ENCODE measurements at regions not wholly inside any gene's neighbourhood (a gene's known extent, or its start where the extent isn't known, plus 50 kb on each side); places are given as distances from the start of the nearest gene placed in this dataset.

GRCh38 chr1:239574112-239574511 lies 187.7 kb downstream of the CHRM3 start:
- Histone ChIP-seq H3K79me2 (ENCODE audit: control insufficient read depth, insufficient read depth, low read length, poor library complexity) (no peaks in the 10 kb centered on the region), H3K9ac (ENCODE audit: low read length) (no peak overlapping the region), H2BK5ac (ENCODE audit: low read depth, low read length, poor library complexity) (no peak overlapping the region), H4K91ac (ENCODE audit: low read depth, low read length) (no peak overlapping the region), H3K4me2 (ENCODE audit: low read length) (no peak overlapping the region), H3K23ac (ENCODE audit: low read length) (no peak overlapping the region), H3K4ac (ENCODE audit: low read depth, low read length) (no peak overlapping the region), H3K9me3 (ENCODE audit: insufficient read depth, low read depth, low read length) (no peaks in the 10 kb centered on the region), H3K18ac (ENCODE audit: low read length) (no peak overlapping the region), H2AK5ac (ENCODE audit: low read length) (no peak overlapping the region), H3K79me1 (ENCODE audit: low read length) (no peaks in the 10 kb centered on the region), H2BK12ac (ENCODE audit: low read length) (no peak overlapping the region), H4K8ac (ENCODE audit: low read depth, low read length) (no peak overlapping the region), H2AFZ (ENCODE audit: insufficient read depth, low read length, poor library complexity) (no peak overlapping the region), H4K12ac (ENCODE audit: low read depth, low read length) (no peak overlapping the region), H3K27ac (ENCODE audit: low read depth, low read length) (no peak overlapping the region), H3K4me3 (ENCODE audit: low read depth, low read length) (no peak overlapping the region), H3K27me3 (ENCODE audit: insufficient read depth, low read length) (no peaks in the 10 kb centered on the region), H3K36me3 (ENCODE audit: control insufficient read depth in 1 of 2, insufficient read depth in 2 of 2, low read length in 2 of 2) (no peaks in the 10 kb centered on the region), H3K4me1 (ENCODE audit: control insufficient read depth in 1 of 2, insufficient read depth in 2 of 2, low read length in 2 of 2) (no peaks in the 10 kb centered on the region), H2BK120ac (ENCODE audit: insufficient read depth, low read length, poor library complexity) (no peak overlapping the region), H3K14ac (ENCODE audit: low read length) (no peak overlapping the region)
- WGBS (ENCODE audit: extremely low coverage, insufficient coverage, insufficient read length), result no CpG with 5 or more reads among the region's 2 CpGs
- no peak for DNase-seq

GRCh38 chr1:239575113-239575512 lies 188.7 kb downstream of the CHRM3 start:
- H3K14ac ChIP-seq (ENCODE audit: low read length), result no peak overlapping the region
- no peak overlapping the region for H3K9ac ChIP-seq (ENCODE audit: low read length)
- H3K36me3 ChIP-seq (ENCODE audit: control insufficient read depth in 1 of 2, insufficient read depth in 2 of 2, low read length in 2 of 2), result no peaks in the 10 kb centered on the region
- H2AK5ac ChIP-seq (ENCODE audit: low read length), result no peak overlapping the region
- H3K27me3 ChIP-seq (ENCODE audit: insufficient read depth, low read length), result no peaks in the 10 kb centered on the region
- no peak overlapping the region for H4K12ac ChIP-seq (ENCODE audit: low read depth, low read length)
- no peak overlapping the region for H3K27ac ChIP-seq (ENCODE audit: low read depth, low read length)
- H4K91ac ChIP-seq (ENCODE audit: low read depth, low read length), result no peak overlapping the region
- no peak overlapping the region for H3K4me2 ChIP-seq (ENCODE audit: low read length)
- no peak overlapping the region for H3K23ac ChIP-seq (ENCODE audit: low read length)
- no peak overlapping the region for H2BK120ac ChIP-seq (ENCODE audit: insufficient read depth, low read length, poor library complexity)
- no peak overlapping the region for H3K18ac ChIP-seq (ENCODE audit: low read length)
- no peak overlapping the region for H2BK5ac ChIP-seq (ENCODE audit: low read depth, low read length, poor library complexity)
- H3K4me3 ChIP-seq (ENCODE audit: low read depth, low read length), result no peak overlapping the region
- H2AFZ ChIP-seq (ENCODE audit: insufficient read depth, low read length, poor library complexity), result no peak overlapping the region
- no peak for DNase-seq
- no peaks in the 10 kb centered on the region for H3K9me3 ChIP-seq (ENCODE audit: insufficient read depth, low read depth, low read length)
- H3K79me1 ChIP-seq (ENCODE audit: low read length), result no peaks in the 10 kb centered on the region
- H2BK12ac ChIP-seq (ENCODE audit: low read length), result no peak overlapping the region
- H4K8ac ChIP-seq (ENCODE audit: low read depth, low read length), result no peak overlapping the region
- no peaks in the 10 kb centered on the region for H3K4me1 ChIP-seq (ENCODE audit: control insufficient read depth in 1 of 2, insufficient read depth in 2 of 2, low read length in 2 of 2)
- H3K79me2 ChIP-seq (ENCODE audit: control insufficient read depth, insufficient read depth, low read length, poor library complexity), result no peaks in the 10 kb centered on the region
- no CpG with 5 or more reads among the region's 2 CpGs for WGBS (ENCODE audit: extremely low coverage, insufficient coverage, insufficient read length)
- no peak overlapping the region for H3K4ac ChIP-seq (ENCODE audit: low read depth, low read length)

GRCh38 chr1:239583536-239583935 lies 197.2 kb downstream of the CHRM3 start:
- no peak overlapping the region for H3K23ac ChIP-seq (ENCODE audit: low read length)
- no peak overlapping the region for H3K4me3 ChIP-seq (ENCODE audit: low read depth, low read length)
- H3K9me3 ChIP-seq (ENCODE audit: insufficient read depth, low read depth, low read length), result no peaks in the 10 kb centered on the region
- no peaks in the 10 kb centered on the region for H3K79me1 ChIP-seq (ENCODE audit: low read length)
- H3K9ac ChIP-seq (ENCODE audit: low read length), result no peak overlapping the region
- no peaks in the 10 kb centered on the region for H3K27me3 ChIP-seq (ENCODE audit: insufficient read depth, low read length)
- H3K14ac ChIP-seq (ENCODE audit: low read length), result no peak overlapping the region
- no peak overlapping the region for H2BK12ac ChIP-seq (ENCODE audit: low read length)
- no peak overlapping the region for H4K8ac ChIP-seq (ENCODE audit: low read depth, low read length)
- H3K36me3 ChIP-seq (ENCODE audit: control insufficient read depth in 1 of 2, insufficient read depth in 2 of 2, low read length in 2 of 2), result no peaks in the 10 kb centered on the region
- no peak overlapping the region for H2BK5ac ChIP-seq (ENCODE audit: low read depth, low read length, poor library complexity)
- no peak overlapping the region for H2BK120ac ChIP-seq (ENCODE audit: insufficient read depth, low read length, poor library complexity)
- H3K4me1 ChIP-seq (ENCODE audit: control insufficient read depth in 1 of 2, insufficient read depth in 2 of 2, low read length in 2 of 2), result no peaks in the 10 kb centered on the region
- H2AFZ ChIP-seq (ENCODE audit: insufficient read depth, low read length, poor library complexity), result no peak overlapping the region
- no peak for DNase-seq
- no peaks in the 10 kb centered on the region for H3K79me2 ChIP-seq (ENCODE audit: control insufficient read depth, insufficient read depth, low read length, poor library complexity)
- H3K4me2 ChIP-seq (ENCODE audit: low read length), result no peak overlapping the region
- no peak overlapping the region for H3K4ac ChIP-seq (ENCODE audit: low read depth, low read length)
- H4K12ac ChIP-seq (ENCODE audit: low read depth, low read length), result no peak overlapping the region
- no peak overlapping the region for H3K27ac ChIP-seq (ENCODE audit: low read depth, low read length)
- H3K18ac ChIP-seq (ENCODE audit: low read length), result no peak overlapping the region
- no CpG with 5 or more reads among the region's 1 CpG for WGBS (ENCODE audit: extremely low coverage, insufficient coverage, insufficient read length)
- H2AK5ac ChIP-seq (ENCODE audit: low read length), result no peak overlapping the region
- H4K91ac ChIP-seq (ENCODE audit: low read depth, low read length), result no peak overlapping the region

GRCh38 chr1:239586128-239586527 lies 199.8 kb downstream of the CHRM3 start:
- H3K4ac ChIP-seq (ENCODE audit: low read depth, low read length), result no peak overlapping the region
- no peak overlapping the region for H3K27ac ChIP-seq (ENCODE audit: low read depth, low read length)
- no peak overlapping the region for H3K9ac ChIP-seq (ENCODE audit: low read length)
- H2BK12ac ChIP-seq (ENCODE audit: low read length), result no peak overlapping the region
- no peak overlapping the region for H4K8ac ChIP-seq (ENCODE audit: low read depth, low read length)
- H4K12ac ChIP-seq (ENCODE audit: low read depth, low read length), result no peak overlapping the region
- H2AFZ ChIP-seq (ENCODE audit: insufficient read depth, low read length, poor library complexity), result no peak overlapping the region
- H3K23ac ChIP-seq (ENCODE audit: low read length), result no peak overlapping the region
- H3K27me3 ChIP-seq (ENCODE audit: insufficient read depth, low read length), result no peaks in the 10 kb centered on the region
- H3K4me1 ChIP-seq (ENCODE audit: control insufficient read depth in 1 of 2, insufficient read depth in 2 of 2, low read length in 2 of 2), result peaks cover 0 to 2% of the 10 kb centered on the region in 2 experiments
- H3K9me3 ChIP-seq (ENCODE audit: insufficient read depth, low read depth, low read length), result no peaks in the 10 kb centered on the region
- no peak overlapping the region for H3K4me2 ChIP-seq (ENCODE audit: low read length)
- no peak overlapping the region for H3K18ac ChIP-seq (ENCODE audit: low read length)
- H2BK5ac ChIP-seq (ENCODE audit: low read depth, low read length, poor library complexity), result no peak overlapping the region
- H4K91ac ChIP-seq (ENCODE audit: low read depth, low read length), result no peak overlapping the region
- no peaks in the 10 kb centered on the region for H3K79me1 ChIP-seq (ENCODE audit: low read length)
- no peak overlapping the region for H3K4me3 ChIP-seq (ENCODE audit: low read depth, low read length)
- no peak overlapping the region for H2BK120ac ChIP-seq (ENCODE audit: insufficient read depth, low read length, poor library complexity)
- H3K36me3 ChIP-seq (ENCODE audit: control insufficient read depth in 1 of 2, insufficient read depth in 2 of 2, low read length in 2 of 2), result no peaks in the 10 kb centered on the region
- no peak overlapping the region for H3K14ac ChIP-seq (ENCODE audit: low read length)
- no peak overlapping the region for H2AK5ac ChIP-seq (ENCODE audit: low read length)
- no peaks in the 10 kb centered on the region for H3K79me2 ChIP-seq (ENCODE audit: control insufficient read depth, insufficient read depth, low read length, poor library complexity)
- no peak for DNase-seq

Measured in trophoblast cell (in vitro differentiated cells and primary cell).